ENCODE measurements at regions not wholly inside any gene's neighbourhood (a gene's known extent, or its start where the extent isn't known, plus 50 kb on each side); places are given as distances from the start of the nearest gene placed in this dataset.

DNA sequence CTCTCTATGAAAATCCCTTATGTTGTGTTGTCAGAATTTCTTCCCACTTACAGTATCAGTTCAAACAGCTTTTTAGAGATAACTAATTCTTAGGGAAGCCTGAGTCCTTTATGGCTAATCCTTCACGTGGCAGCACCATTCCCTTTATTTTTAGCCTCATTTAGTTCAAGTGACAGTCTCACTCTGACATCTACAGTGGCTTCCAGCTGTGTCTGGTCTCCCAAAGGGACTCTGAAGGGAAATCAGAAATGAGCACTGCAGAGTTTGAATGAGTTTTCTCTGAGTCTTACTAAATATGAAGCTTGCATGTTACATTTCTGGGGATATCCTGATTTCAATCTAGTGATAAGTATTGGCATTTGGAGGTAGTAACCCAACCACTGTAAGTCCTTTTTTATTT, 1104.1 kb downstream of the CDH11 start:
- in situ Hi-C loops (cut with HindIII; ENCODE audit: low pct_unique_long_range_greater_than_20kb, low sequenced_read_pairs), result no loop called here
- DNase-seq (ENCODE audit: low read depth, low spot score) (no peak), ATAC-seq (no peak)
- ChIA-PET POLR2A (no interaction called here), CTCF (no interaction called here)
- Histone ChIP-seq H3K27ac (ENCODE audit: low read length) (no peak overlapping the region), H3K36me3 (ENCODE audit: control insufficient read depth, insufficient read depth, low read length) (no peaks in the 10 kb centered on the region), H3K4me1 (ENCODE audit: control insufficient read depth, insufficient read depth, low read length) (no peaks in the 10 kb centered on the region), H3K9me3 (ENCODE audit: control insufficient read depth, insufficient read depth, low read depth, low read length) (no peaks in the 10 kb centered on the region), H3K4me3 (ENCODE audit: low read depth in 2 of 2, low read length in 2 of 2) (no peak overlapping the region), H3K27me3 (ENCODE audit: control insufficient read depth, insufficient read depth, low read length) (no peaks in the 10 kb centered on the region)
- TF ChIP-seq, protein P1, sequence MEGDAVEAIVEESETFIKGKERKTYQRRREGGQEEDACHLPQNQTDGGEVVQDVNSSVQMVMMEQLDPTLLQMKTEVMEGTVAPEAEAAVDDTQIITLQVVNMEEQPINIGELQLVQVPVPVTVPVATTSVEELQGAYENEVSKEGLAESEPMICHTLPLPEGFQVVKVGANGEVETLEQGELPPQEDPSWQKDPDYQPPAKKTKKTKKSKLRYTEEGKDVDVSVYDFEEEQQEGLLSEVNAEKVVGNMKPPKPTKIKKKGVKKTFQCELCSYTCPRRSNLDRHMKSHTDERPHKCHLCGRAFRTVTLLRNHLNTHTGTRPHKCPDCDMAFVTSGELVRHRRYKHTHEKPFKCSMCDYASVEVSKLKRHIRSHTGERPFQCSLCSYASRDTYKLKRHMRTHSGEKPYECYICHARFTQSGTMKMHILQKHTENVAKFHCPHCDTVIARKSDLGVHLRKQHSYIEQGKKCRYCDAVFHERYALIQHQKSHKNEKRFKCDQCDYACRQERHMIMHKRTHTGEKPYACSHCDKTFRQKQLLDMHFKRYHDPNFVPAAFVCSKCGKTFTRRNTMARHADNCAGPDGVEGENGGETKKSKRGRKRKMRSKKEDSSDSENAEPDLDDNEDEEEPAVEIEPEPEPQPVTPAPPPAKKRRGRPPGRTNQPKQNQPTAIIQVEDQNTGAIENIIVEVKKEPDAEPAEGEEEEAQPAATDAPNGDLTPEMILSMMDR (IDR thresholded peaks at IDR 0.05), result no peak
- no peak for TF ChIP-seq POLR2AphosphoS5 (IDR thresholded peaks at IDR 0.05; ENCODE audit: low read depth, low read length)
- TF ChIP-seq, protein P2, sequence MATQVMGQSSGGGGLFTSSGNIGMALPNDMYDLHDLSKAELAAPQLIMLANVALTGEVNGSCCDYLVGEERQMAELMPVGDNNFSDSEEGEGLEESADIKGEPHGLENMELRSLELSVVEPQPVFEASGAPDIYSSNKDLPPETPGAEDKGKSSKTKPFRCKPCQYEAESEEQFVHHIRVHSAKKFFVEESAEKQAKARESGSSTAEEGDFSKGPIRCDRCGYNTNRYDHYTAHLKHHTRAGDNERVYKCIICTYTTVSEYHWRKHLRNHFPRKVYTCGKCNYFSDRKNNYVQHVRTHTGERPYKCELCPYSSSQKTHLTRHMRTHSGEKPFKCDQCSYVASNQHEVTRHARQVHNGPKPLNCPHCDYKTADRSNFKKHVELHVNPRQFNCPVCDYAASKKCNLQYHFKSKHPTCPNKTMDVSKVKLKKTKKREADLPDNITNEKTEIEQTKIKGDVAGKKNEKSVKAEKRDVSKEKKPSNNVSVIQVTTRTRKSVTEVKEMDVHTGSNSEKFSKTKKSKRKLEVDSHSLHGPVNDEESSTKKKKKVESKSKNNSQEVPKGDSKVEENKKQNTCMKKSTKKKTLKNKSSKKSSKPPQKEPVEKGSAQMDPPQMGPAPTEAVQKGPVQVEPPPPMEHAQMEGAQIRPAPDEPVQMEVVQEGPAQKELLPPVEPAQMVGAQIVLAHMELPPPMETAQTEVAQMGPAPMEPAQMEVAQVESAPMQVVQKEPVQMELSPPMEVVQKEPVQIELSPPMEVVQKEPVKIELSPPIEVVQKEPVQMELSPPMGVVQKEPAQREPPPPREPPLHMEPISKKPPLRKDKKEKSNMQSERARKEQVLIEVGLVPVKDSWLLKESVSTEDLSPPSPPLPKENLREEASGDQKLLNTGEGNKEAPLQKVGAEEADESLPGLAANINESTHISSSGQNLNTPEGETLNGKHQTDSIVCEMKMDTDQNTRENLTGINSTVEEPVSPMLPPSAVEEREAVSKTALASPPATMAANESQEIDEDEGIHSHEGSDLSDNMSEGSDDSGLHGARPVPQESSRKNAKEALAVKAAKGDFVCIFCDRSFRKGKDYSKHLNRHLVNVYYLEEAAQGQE (IDR thresholded peaks at IDR 0.05; ENCODE audit: insufficient read depth in 1 of 2, low read depth in 2 of 2, low read length in 1 of 2), result no peak
- TF ChIP-seq SIN3A (IDR thresholded peaks at IDR 0.05; ENCODE audit: borderline replicate concordance, insufficient read depth, low read depth, low read length), result no peak
- TF ChIP-seq TCF7L2 (IDR thresholded peaks at IDR 0.05; ENCODE audit: low read depth, low read length), result no peak
- intact Hi-C loops (cut with micrococcal nuclease; ENCODE audit: unreplicated experiment), result no loop called here
- no TSS peak for BruUV-seq (replicated peaks)

DNA sequence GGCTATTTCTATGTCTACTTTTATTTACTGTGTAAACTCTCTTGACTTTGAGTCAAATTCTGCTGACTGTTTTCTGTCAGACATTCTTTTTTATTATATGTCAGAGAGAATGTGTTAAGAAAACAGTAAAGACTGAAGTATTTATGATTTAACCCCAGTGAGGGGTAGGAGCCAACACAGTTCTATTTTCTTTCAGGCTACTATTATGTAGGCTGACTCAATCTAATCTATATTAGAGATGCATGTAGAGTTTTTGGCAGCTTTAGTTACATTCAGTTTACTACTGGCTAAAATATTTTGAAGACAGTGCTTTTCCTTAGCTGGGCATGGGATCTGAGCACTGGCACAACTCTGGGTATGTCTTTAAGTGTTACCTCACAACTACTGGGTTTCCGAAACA, 1108.0 kb downstream of the CDH11 start:
- no peak overlapping the region for H3K4me3 ChIP-seq (ENCODE audit: low read depth in 2 of 2, low read length in 2 of 2)
- TF ChIP-seq, protein P1 (IDR thresholded peaks at IDR 0.05), result no peak
- TF ChIP-seq SIN3A (IDR thresholded peaks at IDR 0.05; ENCODE audit: borderline replicate concordance, insufficient read depth, low read depth, low read length) (no peak), TCF7L2 (IDR thresholded peaks at IDR 0.05; ENCODE audit: low read depth, low read length) (no peak), POLR2AphosphoS5 (IDR thresholded peaks at IDR 0.05; ENCODE audit: low read depth, low read length) (no peak)
- TF ChIP-seq, protein P2 (IDR thresholded peaks at IDR 0.05; ENCODE audit: insufficient read depth in 1 of 2, low read depth in 2 of 2, low read length in 1 of 2), result no peak
- no peaks in the 10 kb centered on the region for H3K27me3 ChIP-seq (ENCODE audit: control insufficient read depth, insufficient read depth, low read length)
- ChIA-PET CTCF (no interaction called here), POLR2A (no interaction called here)
- no peaks in the 10 kb centered on the region for H3K9me3 ChIP-seq (ENCODE audit: control insufficient read depth, insufficient read depth, low read depth, low read length)
- no peaks in the 10 kb centered on the region for H3K36me3 ChIP-seq (ENCODE audit: control insufficient read depth, insufficient read depth, low read length)
- H3K27ac ChIP-seq (ENCODE audit: low read length), result no peak overlapping the region
- intact Hi-C loops (cut with micrococcal nuclease; ENCODE audit: unreplicated experiment) (no loop called here), in situ Hi-C loops (cut with HindIII; ENCODE audit: low pct_unique_long_range_greater_than_20kb, low sequenced_read_pairs) (no loop called here)
- no peaks in the 10 kb centered on the region for H3K4me1 ChIP-seq (ENCODE audit: control insufficient read depth, insufficient read depth, low read length)
- no peak for ATAC-seq
- no peak for DNase-seq (ENCODE audit: low read depth, low spot score)
- BruUV-seq (replicated peaks), result no TSS peak
